Activated CD4-positive, alpha-beta T cell treated with anti-CD3 and anti-CD28 coated beads for 48 hours (primary cell): ENCODE measurements at regions not wholly inside any gene's neighbourhood (a gene's known extent, or its start where the extent isn't known, plus 50 kb on each side); places are given as distances from the start of the nearest gene placed in this dataset.

Source experiments
- DNase-seq: peaks from one replicate; pipeline ENCODE4 v3.0.0-alpha.2; 2020

- no peak for DNase-seq
These were observed 264.7 kb downstream of the DLL1 start for GRCh38 chr6:170025935-170026750.

- DNase-seq, result no peak
These were observed 265.5 kb downstream of the DLL1 start for GRCh38 chr6:170025341-170025911.

GRCh38 chr6:170024940-170025339 lies 265.9 kb downstream of the DLL1 start:
- no peak for DNase-seq

- no peak for DNase-seq
These were observed 267.0 kb downstream of the DLL1 start for GRCh38 chr6:170023620-170024521.

GRCh38 chr6:170022827-170023619 lies 267.9 kb downstream of the DLL1 start:
- DNase-seq, result no peak

- no peak for DNase-seq
These were observed 268.6 kb downstream of the DLL1 start for GRCh38 chr6:170022291-170022722.

- DNase-seq, result no peak
These were observed 269.3 kb downstream of the DLL1 start for GRCh38 chr6:170021579-170021978.

GRCh38 chr6:170019818-170020583 lies 268.6 kb downstream of the ERMARD start:
- no peak for DNase-seq

GRCh38 chr6:170018936-170019817 lies 267.8 kb downstream of the ERMARD start:
- no peak for DNase-seq

GRCh38 chr6:170018422-170018935 lies 267.1 kb downstream of the ERMARD start:
- no peak for DNase-seq

GRCh38 chr6:170017603-170018320 lies 266.3 kb downstream of the ERMARD start:
- DNase-seq, result no peak

- no peak for DNase-seq
These were observed 262.4 kb downstream of the ERMARD start for GRCh38 chr6:170013815-170014214.

- DNase-seq, result no peak
These were observed 260.6 kb downstream of the ERMARD start for GRCh38 chr6:170012037-170012330.

GRCh38 chr6:170011204-170012036 lies 260.0 kb downstream of the ERMARD start:
- no peak for DNase-seq

- DNase-seq, result no peak
These were observed 259.3 kb downstream of the ERMARD start for GRCh38 chr6:170010665-170011203.

GRCh38 chr6:170008294-170008785 lies 256.9 kb downstream of the ERMARD start:
- no peak for DNase-seq

GRCh38 chr6:170007468-170008293 lies 256.3 kb downstream of the ERMARD start:
- DNase-seq, result no peak
